ENCODE measurements at regions not wholly inside any gene's neighbourhood (a gene's known extent, or its start where the extent isn't known, plus 50 kb on each side); places are given as distances from the start of the nearest gene placed in this dataset.

DNA sequence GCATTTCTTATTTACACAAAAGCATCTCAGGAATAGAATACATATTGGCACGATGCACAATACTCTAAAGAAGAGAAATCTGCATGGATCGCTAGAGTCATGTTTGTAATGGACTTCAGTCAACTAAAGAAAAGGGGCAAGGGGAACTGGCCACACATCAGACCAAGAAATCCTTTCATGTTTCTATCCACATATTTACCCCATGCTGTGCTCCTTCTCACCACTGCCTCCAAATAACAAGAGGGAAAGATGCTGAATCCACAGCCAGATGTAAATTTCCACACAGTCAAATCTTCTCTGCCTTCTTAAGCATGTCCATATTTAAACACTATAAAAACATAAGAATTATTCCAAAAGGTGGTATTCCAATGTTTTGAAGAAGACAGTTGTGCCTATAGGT, 67.6 kb downstream of the COX18 start:
- Mint-ChIP-seq H3K4me1 (no peaks in the 10 kb centered on the region), H3K36me3 (no peaks in the 10 kb centered on the region), H3K4me3 (no peak overlapping the region), H3K27me3 (peaks cover 20% of the 10 kb centered on the region), H3K27ac (no peak overlapping the region), H3K9me3 (no peaks in the 10 kb centered on the region)

DNA sequence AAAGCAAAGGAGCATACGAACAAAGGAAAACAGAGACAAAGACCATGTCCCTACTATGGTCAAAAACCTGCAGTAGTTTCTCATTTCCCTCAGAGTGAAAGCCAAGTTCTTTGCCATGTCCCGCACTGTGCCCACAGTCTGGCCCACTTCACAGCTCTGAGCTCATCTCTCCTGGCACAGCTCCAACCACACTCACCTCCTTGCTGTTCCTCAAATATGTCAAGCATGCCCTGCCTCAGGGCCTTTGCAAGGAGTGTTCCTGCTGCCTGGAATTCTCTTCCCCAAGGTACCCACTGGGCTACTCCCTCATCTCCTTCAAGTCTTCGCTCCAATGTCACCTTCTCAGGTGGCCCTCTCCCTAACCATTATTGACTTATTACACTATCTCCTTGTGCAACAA, 72.1 kb downstream of the COX18 start:
- Mint-ChIP-seq H3K4me1 (no peaks in the 10 kb centered on the region), H3K9me3 (no peaks in the 10 kb centered on the region), H3K27me3 (peaks cover 5% of the 10 kb centered on the region), H3K4me3 (no peak overlapping the region), H3K36me3 (no peaks in the 10 kb centered on the region), H3K27ac (no peak overlapping the region)

GRCh38 chr4:72994670-72995069, 74.8 kb downstream of the COX18 start:
- no peak overlapping the region for H3K27ac Mint-ChIP-seq
- H3K4me3 Mint-ChIP-seq = no peak overlapping the region
- H3K9me3 Mint-ChIP-seq = no peaks in the 10 kb centered on the region
- H3K4me1 Mint-ChIP-seq = no peaks in the 10 kb centered on the region
- peaks cover 7% of the 10 kb centered on the region for H3K27me3 Mint-ChIP-seq
- no peaks in the 10 kb centered on the region for H3K36me3 Mint-ChIP-seq

GRCh38 chr4:72993876-72994275, 75.6 kb downstream of the COX18 start:
- Mint-ChIP-seq H3K27ac (no peak overlapping the region), H3K4me3 (no peak overlapping the region), H3K9me3 (no peaks in the 10 kb centered on the region), H3K36me3 (no peaks in the 10 kb centered on the region), H3K4me1 (no peaks in the 10 kb centered on the region), H3K27me3 (peaks cover 7% of the 10 kb centered on the region)

GRCh38 chr4:72991873-72992272, 77.6 kb downstream of the COX18 start:
- H3K4me1 Mint-ChIP-seq = no peaks in the 10 kb centered on the region
- H3K36me3 Mint-ChIP-seq = no peaks in the 10 kb centered on the region
- no peaks in the 10 kb centered on the region for H3K9me3 Mint-ChIP-seq
- no peak overlapping the region for H3K27ac Mint-ChIP-seq
- no peak overlapping the region for H3K4me3 Mint-ChIP-seq
- peaks cover 7% of the 10 kb centered on the region for H3K27me3 Mint-ChIP-seq

DNA sequence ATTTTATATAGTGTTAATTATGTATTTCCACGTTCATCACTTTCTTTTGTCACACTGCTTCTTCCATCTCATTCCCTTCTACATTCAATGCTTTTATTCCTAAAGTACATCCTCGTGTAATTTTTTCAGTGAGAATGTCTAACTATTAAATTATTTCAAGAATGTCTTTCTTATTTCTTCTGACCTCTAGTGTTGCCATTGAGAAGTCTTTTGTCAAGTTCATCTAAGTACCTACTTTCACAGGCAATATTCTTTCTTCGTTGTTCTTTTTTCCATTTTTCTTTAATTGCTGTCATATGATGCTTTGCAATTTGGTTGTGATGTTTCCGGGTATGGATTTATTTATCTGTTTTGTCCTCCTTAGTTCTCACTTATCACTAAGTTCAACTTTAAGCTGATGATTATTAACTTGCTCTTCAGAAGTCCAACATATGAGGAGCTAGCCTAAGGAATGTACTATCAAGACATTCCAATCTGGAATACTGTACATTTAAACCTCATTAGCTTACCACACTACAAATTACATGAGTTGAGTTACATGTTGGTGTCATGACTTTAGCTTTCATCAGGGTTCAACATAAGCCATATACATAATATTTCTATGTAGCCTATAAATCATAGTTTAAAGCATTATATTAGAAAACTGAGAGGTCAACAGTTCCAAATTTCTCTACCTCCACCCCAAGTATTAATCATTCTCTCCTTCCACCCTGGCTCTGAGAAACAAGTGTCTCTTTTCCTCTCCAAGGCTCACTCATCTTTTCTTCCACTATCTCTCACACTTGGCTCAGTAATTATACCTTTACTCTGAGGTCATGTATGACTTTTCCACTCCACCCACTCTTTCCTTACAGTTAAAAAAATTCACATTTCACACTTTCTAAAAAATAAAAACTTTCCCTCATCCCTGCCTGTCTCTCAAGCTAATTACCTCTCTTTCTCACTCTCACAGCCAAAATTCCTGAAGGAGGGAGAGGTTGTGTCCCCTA, 81.5 kb downstream of the COX18 start:
- Mint-ChIP-seq H3K9me3 (no peaks in the 10 kb centered on the region), H3K27ac (no peak overlapping the region), H3K36me3 (no peaks in the 10 kb centered on the region), H3K4me3 (no peak overlapping the region), H3K27me3 (peaks cover 2% of the 10 kb centered on the region), H3K4me1 (no peaks in the 10 kb centered on the region)

GRCh38 chr4:72984351-72984750, 85.2 kb downstream of the COX18 start:
- H3K4me1 Mint-ChIP-seq = no peaks in the 10 kb centered on the region
- H3K4me3 Mint-ChIP-seq = no peak overlapping the region
- H3K36me3 Mint-ChIP-seq = no peaks in the 10 kb centered on the region
- no peaks in the 10 kb centered on the region for H3K27me3 Mint-ChIP-seq
- H3K27ac Mint-ChIP-seq = no peak overlapping the region
- no peaks in the 10 kb centered on the region for H3K9me3 Mint-ChIP-seq

DNA sequence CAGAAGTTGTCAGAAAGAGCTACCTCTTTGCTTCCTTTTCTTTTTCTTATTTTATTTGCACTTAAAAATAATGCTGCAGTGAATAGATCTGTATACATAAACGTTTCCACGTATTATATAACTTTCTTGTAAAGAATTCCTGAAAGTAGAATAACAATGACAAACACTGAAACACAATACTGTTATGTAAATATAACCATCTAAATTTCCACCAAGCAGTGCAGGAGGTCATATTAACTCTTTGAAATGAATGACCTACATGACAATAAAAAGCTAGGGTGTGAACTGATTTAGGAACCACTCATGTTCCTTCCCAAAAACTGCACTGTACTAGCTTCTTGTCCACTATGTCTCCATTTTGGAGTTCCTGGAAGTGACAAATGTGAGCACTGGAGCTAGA, 85.8 kb downstream of the COX18 start:
- Mint-ChIP-seq H3K4me1 (no peaks in the 10 kb centered on the region), H3K27me3 (no peaks in the 10 kb centered on the region), H3K36me3 (no peaks in the 10 kb centered on the region), H3K4me3 (no peak overlapping the region), H3K9me3 (no peaks in the 10 kb centered on the region), H3K27ac (no peak overlapping the region)

GRCh38 chr4:72977936-72978485, 91.5 kb downstream of the COX18 start:
- Mint-ChIP-seq H3K27me3 (peaks cover 3% of the 10 kb centered on the region), H3K4me1 (peaks cover 4% of the 10 kb centered on the region), H3K4me3 (no peak overlapping the region), H3K27ac (no peak overlapping the region), H3K36me3 (no peaks in the 10 kb centered on the region), H3K9me3 (no peaks in the 10 kb centered on the region)

GRCh38 chr4:72975488-72975784, 94.1 kb downstream of the COX18 start:
- H3K36me3 Mint-ChIP-seq = no peaks in the 10 kb centered on the region
- H3K27me3 Mint-ChIP-seq = peaks cover 8% of the 10 kb centered on the region
- H3K4me1 Mint-ChIP-seq = peaks cover 4% of the 10 kb centered on the region
- no peak overlapping the region for H3K4me3 Mint-ChIP-seq
- H3K27ac Mint-ChIP-seq = no peak overlapping the region
- H3K9me3 Mint-ChIP-seq = no peaks in the 10 kb centered on the region

DNA sequence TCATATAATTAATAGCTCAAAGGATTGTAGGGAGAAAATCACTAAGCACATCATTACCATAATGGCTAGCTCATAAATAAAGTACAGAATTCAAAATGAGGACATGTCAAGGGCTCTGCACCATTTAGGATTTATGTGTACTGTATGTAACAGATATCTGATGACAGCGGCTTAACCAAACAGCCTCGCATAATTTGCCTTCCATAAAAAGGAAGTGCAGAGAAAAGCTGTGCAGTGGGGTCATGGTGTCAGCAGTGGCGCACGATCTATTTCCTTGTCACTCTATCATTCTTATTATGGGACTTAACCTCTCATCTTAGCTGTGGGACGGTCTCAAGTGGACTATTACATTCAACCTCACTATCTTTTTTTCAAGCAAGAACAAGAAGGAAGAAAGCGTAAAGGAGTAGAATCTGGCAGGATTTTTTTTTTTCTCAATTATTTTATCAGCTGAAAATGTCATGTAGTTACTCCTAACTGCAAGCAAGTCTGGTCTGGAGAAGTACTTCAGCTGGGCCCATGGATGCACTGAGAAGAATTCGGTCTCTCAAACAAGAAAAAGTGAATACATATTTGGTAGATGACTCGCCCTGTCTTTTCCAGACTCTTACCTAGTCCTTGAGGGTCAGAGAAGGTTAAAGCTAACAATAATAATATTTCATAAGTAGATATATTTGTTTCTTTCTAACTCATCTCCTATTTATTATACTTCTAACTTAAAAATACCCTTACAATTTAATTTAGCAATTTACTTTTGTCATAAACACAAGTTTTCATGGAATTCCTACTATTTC, 94.6 kb downstream of the COX18 start:
- H3K4me3 Mint-ChIP-seq = no peak overlapping the region
- peaks cover 4% of the 10 kb centered on the region for H3K4me1 Mint-ChIP-seq
- no peaks in the 10 kb centered on the region for H3K36me3 Mint-ChIP-seq
- H3K9me3 Mint-ChIP-seq = no peaks in the 10 kb centered on the region
- H3K27me3 Mint-ChIP-seq = peaks cover 8% of the 10 kb centered on the region
- H3K27ac Mint-ChIP-seq = no peak overlapping the region

DNA sequence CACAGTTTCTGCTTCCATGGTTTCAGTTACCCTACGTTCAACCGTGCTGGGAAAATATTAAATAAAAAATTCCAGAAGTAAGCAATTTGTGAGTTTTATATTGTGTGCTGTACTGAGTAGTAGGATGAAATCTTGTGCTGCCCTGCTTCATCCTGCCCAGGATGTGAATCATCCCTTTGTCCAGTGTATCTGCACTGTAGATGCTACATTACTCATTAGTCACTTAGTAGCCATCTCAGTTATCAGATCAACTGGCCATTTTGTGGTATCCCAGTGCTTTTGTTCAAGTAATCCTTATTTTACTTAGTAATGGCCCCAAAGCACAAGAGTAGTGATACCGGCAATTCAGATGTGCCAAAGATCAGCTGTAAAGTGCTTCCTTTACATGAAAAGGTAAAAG, 97.9 kb downstream of the COX18 start:
- no peak overlapping the region for H3K27ac Mint-ChIP-seq
- no peaks in the 10 kb centered on the region for H3K36me3 Mint-ChIP-seq
- H3K27me3 Mint-ChIP-seq = peaks cover 8% of the 10 kb centered on the region
- H3K4me1 Mint-ChIP-seq = peaks cover 4% of the 10 kb centered on the region
- H3K4me3 Mint-ChIP-seq = no peak overlapping the region
- no peaks in the 10 kb centered on the region for H3K9me3 Mint-ChIP-seq

- Mint-ChIP-seq H3K27me3 (peaks cover 8% of the 10 kb centered on the region), H3K4me3 (no peak overlapping the region), H3K4me1 (peaks cover 4% of the 10 kb centered on the region), H3K27ac (no peak overlapping the region), H3K9me3 (no peaks in the 10 kb centered on the region), H3K36me3 (no peaks in the 10 kb centered on the region)
Measured at GRCh38 chr4:72970756-72971155, 98.8 kb downstream of the COX18 start.

- Mint-ChIP-seq H3K9me3 (no peaks in the 10 kb centered on the region), H3K27ac (no peak overlapping the region), H3K4me3 (no peak overlapping the region), H3K4me1 (peaks cover 4% of the 10 kb centered on the region), H3K27me3 (peaks cover 8% of the 10 kb centered on the region), H3K36me3 (no peaks in the 10 kb centered on the region)
Measured at GRCh38 chr4:72969976-72970375, 99.5 kb downstream of the COX18 start.

- H3K36me3 Mint-ChIP-seq = no peaks in the 10 kb centered on the region
- H3K9me3 Mint-ChIP-seq = peaks cover 14% of the 10 kb centered on the region
- no peak overlapping the region for H3K27ac Mint-ChIP-seq
- H3K27me3 Mint-ChIP-seq = peaks cover 4% of the 10 kb centered on the region
- H3K4me3 Mint-ChIP-seq = no peak overlapping the region
- peaks cover 3% of the 10 kb centered on the region for H3K4me1 Mint-ChIP-seq
Measured at GRCh38 chr4:72966652-72967051, 102.9 kb downstream of the COX18 start.

DNA sequence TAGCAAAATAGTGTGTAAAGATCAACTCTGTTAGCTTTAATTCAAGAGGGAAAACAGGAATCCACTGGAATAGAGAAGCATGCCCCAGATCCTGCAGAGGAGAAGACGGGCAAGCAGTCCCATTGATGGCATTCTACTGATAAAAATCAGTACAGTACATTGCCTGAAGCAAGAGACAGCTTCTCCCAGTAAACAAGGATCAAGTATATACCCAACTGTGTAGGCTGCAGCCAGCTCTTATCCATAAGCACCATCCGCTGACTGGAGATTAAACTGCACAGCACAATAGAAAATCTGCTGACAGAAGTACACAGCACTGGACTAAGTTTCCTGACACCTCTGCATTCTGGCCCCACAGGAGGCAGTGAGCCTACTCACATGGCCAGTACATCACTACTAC, 110.1 kb downstream of the COX18 start:
- H3K27me3 Mint-ChIP-seq = peaks cover 13% of the 10 kb centered on the region
- H3K36me3 Mint-ChIP-seq = peaks cover 1% of the 10 kb centered on the region
- no peak overlapping the region for H3K4me3 Mint-ChIP-seq
- no peak overlapping the region for H3K27ac Mint-ChIP-seq
- peaks cover 28% of the 10 kb centered on the region for H3K9me3 Mint-ChIP-seq
- peaks cover 2% of the 10 kb centered on the region for H3K4me1 Mint-ChIP-seq
